HCT116 (cell line): ENCODE measurements at regions not wholly inside any gene's neighbourhood (a gene's known extent, or its start where the extent isn't known, plus 50 kb on each side); places are given as distances from the start of the nearest gene placed in this dataset.
"Not testable (repeated sequence)": the region's sequence is repeated elsewhere in the genome, so short reads cannot be mapped to it uniquely, and the experiment has no call there.

Source experiments
- ATAC-seq: fragments of 200-7000 bp; cut with Tn5 transposase; 2 replicates; pipeline ENCODE4 v1.9.1; 2020; ENCODE audit warnings: mild to moderate bottlenecking, moderate library complexity
- BruUV-seq: library from RNA; stranded (reverse); fragments of 400-500 nt; replicated peaks from 2 replicates; lab custom pipeline; 2021; lab: Mats Ljungman, UMichigan
- CTCF ChIA-PET: fragments of 300-600 bp; sonication (Branson Sonifier 250); formaldehyde crosslinking; loops from one replicate; lab custom pipeline; 2021; ENCODE audit warnings: antibody characterized with exemption; lab: Charles Lee
- POLR2A ChIA-PET: fragments of 300-600, 350-600 bp; sonication (Branson Sonifier 250); formaldehyde crosslinking; loops from one replicate; lab custom pipeline; 2021; ENCODE audit warnings: antibody characterized with exemption; lab: Charles Lee
- RAD21 ChIA-PET, 2 experiments: fragments of 300-600 bp; sonication (Branson Sonifier 250); formaldehyde crosslinking; loops; one replicate each; lab custom pipeline; 2023; ENCODE audit warnings: low total read pairs in 2 of 2; ENCODE audit not compliant: uncharacterized antibody in 2 of 2, unreplicated experiment in 2 of 2, low non-redundant PET in 1 of 2; lab: Charles Lee
- DNase-seq: peaks from one replicate; pipeline ENCODE4 v3.0.0-alpha.2; 2010; ENCODE audit warnings: low read depth, low spot score
- H2AFZ ChIP-seq: fragments of 200-600 bp; shearing (Covaris generic), sonication (generic); 2 replicates; pipeline ENCODE4 v1.6.1; 2017; ENCODE audit warnings: low read depth, mixed run types, mixed read lengths, antibody characterized with exemption, low read length; ENCODE audit not compliant: poor library complexity, severe bottlenecking
- H3K27ac ChIP-seq: 2 replicates; pipeline ENCODE4 v1.5.1; 2012; ENCODE audit warnings: low read depth, low read length
- H3K27me3 ChIP-seq: fragments of 200-600 bp; sonication (generic); 2 replicates; pipeline ENCODE4 v1.6.1; 2016; ENCODE audit warnings: mixed run types, low read length, mixed read lengths; ENCODE audit not compliant: insufficient read depth
- H3K36me3 ChIP-seq, 2 experiments: fragments of 200-500 bp in 1 of 2; fragments of 200-600 bp in 1 of 2; sonication (Bioruptor generic) in 1 of 2; sonication (generic) in 1 of 2; 2 replicates each; pipeline versions ENCODE4 v1.5.1 to v1.6.1; 2014 to 2016; ENCODE audit warnings: low read length in 2 of 2, inconsistent platforms in 1 of 2, mixed read lengths in 1 of 2, mixed run types in 1 of 2; ENCODE audit not compliant: insufficient read depth in 2 of 2, control insufficient read depth in 1 of 2
- H3K4me1 ChIP-seq, 2 experiments: fragments of 200-600 bp in 1 of 2; sonication (generic) in 1 of 2; 2 replicates each; pipeline versions ENCODE4 v1.5.1 to v1.6.1; 2012 to 2017; ENCODE audit warnings: low read length in 2 of 2, inconsistent platforms in 1 of 2, mild to moderate bottlenecking in 1 of 2, mixed read lengths in 1 of 2, mixed run types in 1 of 2, moderate library complexity in 1 of 2; ENCODE audit not compliant: insufficient read depth in 2 of 2, control insufficient read depth in 1 of 2
- H3K4me2 ChIP-seq: fragments of 200-600 bp; sonication (generic); 2 replicates; pipeline ENCODE4 v1.6.1; 2017; ENCODE audit warnings: mixed run types, low read length, mixed read lengths
- H3K4me3 ChIP-seq, 2 experiments: fragments of 200-600 bp in 1 of 2; sonication (generic) in 1 of 2; replicated peaks in 1 of 2; 2 replicates each; pipeline ENCODE4 v1.5.1; 2011 to 2016; ENCODE audit warnings: low read length in 2 of 2, control low read depth in 1 of 2, low read depth in 1 of 2, mild to moderate bottlenecking in 1 of 2, mixed read lengths in 1 of 2, mixed run types in 1 of 2
- H3K79me2 ChIP-seq: fragments of 200-600 bp; sonication (generic); 2 replicates; pipeline ENCODE4 v1.6.1; 2017; ENCODE audit warnings: mild to moderate bottlenecking, mixed run types, low read length, moderate library complexity, mixed read lengths; ENCODE audit not compliant: insufficient read depth
- H3K9ac ChIP-seq: fragments of 200-600 bp; sonication (generic); 2 replicates; pipeline ENCODE4 v1.6.1; 2016; ENCODE audit warnings: low read length, mixed read lengths
- H3K9me2 ChIP-seq: fragments of 200-600 bp; sonication (generic), shearing (Covaris generic); 2 replicates; pipeline ENCODE4 v1.6.1; 2017; ENCODE audit warnings: mixed run types, mild to moderate bottlenecking, moderate library complexity; ENCODE audit not compliant: insufficient read depth
- H3K9me3 ChIP-seq, 2 experiments: fragments of 200-500 bp in 1 of 2; fragments of 200-600 bp in 1 of 2; sonication (Bioruptor generic) in 1 of 2; sonication (generic) in 1 of 2; 2 replicates each; pipeline ENCODE4 v1.6.1; 2014 to 2017; ENCODE audit warnings: low read length in 2 of 2, mixed read lengths in 2 of 2, inconsistent platforms in 1 of 2, low read depth in 1 of 2, mild to moderate bottlenecking in 1 of 2, mixed run types in 1 of 2, moderate library complexity in 1 of 2; ENCODE audit not compliant: control insufficient read depth in 1 of 2, insufficient read depth in 1 of 2
- H4K20me1 ChIP-seq: fragments of 200-600 bp; sonication (generic), shearing (Covaris generic); 2 replicates; pipeline ENCODE4 v1.6.1; 2017; ENCODE audit warnings: mixed run types, mild to moderate bottlenecking, moderate library complexity; ENCODE audit not compliant: insufficient read depth
- ATF3 ChIP-seq: IDR thresholded peaks from 2 replicates; pipeline ENCODE4 v1.6.1; 2012
- CTCF ChIP-seq, 3 experiments: fragments of 200-600 bp in 1 of 3; sonication (generic) in 1 of 3; IDR thresholded peaks in 2 of 3; conservative IDR thresholded peaks in 1 of 3; 2 replicates each; pipeline ENCODE4 v1.5.1; 2012 to 2017; ENCODE audit warnings: low read depth in 2 of 3, low read length in 2 of 3, antibody characterized with exemption in 1 of 3, borderline replicate concordance in 1 of 3, control low read depth in 1 of 3, mild to moderate bottlenecking in 1 of 3, mixed read lengths in 1 of 3, mixed run types in 1 of 3, moderate library complexity in 1 of 3; ENCODE audit not compliant: insufficient read depth in 1 of 3
- REST ChIP-seq: IDR thresholded peaks from 2 replicates; pipeline ENCODE4 v1.6.1; 2012; ENCODE audit warnings: low read depth
- SIN3A ChIP-seq: IDR thresholded peaks from 2 replicates; pipeline ENCODE4 v1.6.1; 2012; ENCODE audit warnings: low read depth
- intact Hi-C: fragments of 100-400 bp; cut with micrococcal nuclease; formaldehyde crosslinking; loops from 2 replicates; pipeline ENCODE4 v1.10.0; 2022

GRCh38 chr7:19899529-19899928, 126.1 kb upstream of the TMEM196 start:
- BruUV-seq = no TSS peak
- Histone ChIP-seq H3K9me2 (no peaks in the 10 kb centered on the region), H3K27ac (no peak overlapping the region), H2AFZ (no peak overlapping the region), H3K4me2 (no peak overlapping the region), H3K4me1 (no peaks in the 10 kb centered on the region), H4K20me1 (no peaks in the 10 kb centered on the region), H3K9ac (no peak overlapping the region), H3K4me3 (no peak overlapping the region), H3K9me3 (no peaks in the 10 kb centered on the region), H3K79me2 (no peaks in the 10 kb centered on the region), H3K36me3 (no peaks in the 10 kb centered on the region), H3K27me3 (no peaks in the 10 kb centered on the region)
- ChIA-PET CTCF (no interaction called here), POLR2A (no interaction called here), RAD21 (no interaction called here)
- intact Hi-C loops = no loop called here
- no peak for ATAC-seq
- TF ChIP-seq ATF3 (no peak), REST (no peak), SIN3A (no peak), CTCF (IDR thresholded peaks at IDR 0.05 in 2 of 3, conservative IDR thresholded peaks at IDR 0.05 in 1 of 3; ENCODE audit: borderline replicate concordance in 1 of 3, insufficient read depth in 1 of 3, low read depth in 2 of 3, low read length in 2 of 3) (no peak)
- DNase-seq = no peak

GRCh38 chr7:19882893-19883292, 109.5 kb upstream of the TMEM196 start:
- H3K27me3 ChIP-seq, ATAC-seq, CTCF ChIA-PET, H3K9me3 ChIP-seq, H3K4me3 ChIP-seq, DNase-seq, H4K20me1 ChIP-seq, RAD21 ChIA-PET, BruUV-seq, H3K27ac ChIP-seq, H3K9ac ChIP-seq, H3K4me2 ChIP-seq, intact Hi-C loops, H3K9me2 ChIP-seq, H3K79me2 ChIP-seq, H3K36me3 ChIP-seq, H2AFZ ChIP-seq, POLR2A ChIA-PET, H3K4me1 ChIP-seq: not testable (repeated sequence)
